ENCODE measurements at regions not wholly inside any gene's neighbourhood (a gene's known extent, or its start where the extent isn't known, plus 50 kb on each side); places are given as distances from the start of the nearest gene placed in this dataset.
"Not testable (repeated sequence)": the region's sequence is repeated elsewhere in the genome, so short reads cannot be mapped to it uniquely, and the experiment has no call there.

GRCh38 chr5:15096686-15097085 lies 225.1 kb upstream of the ANKH start:
- not testable (repeated sequence) for H3K36me3 ChIP-seq (replicated peaks in 1 of 2; ENCODE audit: control insufficient read depth in 2 of 2, insufficient read depth in 2 of 2, low read length in 2 of 2); H3K23ac ChIP-seq (ENCODE audit: low read depth, low read length, poor library complexity); H3K4ac ChIP-seq (ENCODE audit: low read length); H3K9ac ChIP-seq (ENCODE audit: low read depth, low read length, poor library complexity); H3K4me1 ChIP-seq (ENCODE audit: control insufficient read depth in 2 of 2, insufficient read depth in 1 of 2, low read depth in 1 of 2, low read length in 2 of 2); H3K79me1 ChIP-seq (ENCODE audit: low read depth, low read length); H2AFZ ChIP-seq (ENCODE audit: low read length); H2AK5ac ChIP-seq (ENCODE audit: low read depth, low read length); H3K14ac ChIP-seq (ENCODE audit: low read length); H3K27ac ChIP-seq (replicated peaks; ENCODE audit: low read length); H3K9me3 ChIP-seq (replicated peaks in 1 of 2; ENCODE audit: control insufficient read depth in 2 of 2, insufficient read depth in 1 of 2, low read depth in 1 of 2, low read length in 2 of 2); H4K91ac ChIP-seq (ENCODE audit: low read depth, low read length, poor library complexity); H4K8ac ChIP-seq (ENCODE audit: low read depth, low read length); H3K4me2 ChIP-seq (ENCODE audit: insufficient read depth, low read length, poor library complexity, severe bottlenecking); H3K27me3 ChIP-seq (ENCODE audit: control insufficient read depth in 3 of 3, insufficient read depth in 3 of 3, low read depth in 1 of 3, low read length in 3 of 3); DNase-seq (ENCODE audit: low spot score); H2BK5ac ChIP-seq (ENCODE audit: low read length); H2BK15ac ChIP-seq (ENCODE audit: low read length); H2BK120ac ChIP-seq (ENCODE audit: low read depth, low read length); H3K18ac ChIP-seq (ENCODE audit: low read length); H3K4me3 ChIP-seq (ENCODE audit: low read length in 2 of 2); H2BK12ac ChIP-seq (ENCODE audit: low read length)
- no CpG with 5 or more reads among the region's 22 CpGs for WGBS, 2 donors (ENCODE audit: extremely low coverage in 2 of 2, insufficient read length in 2 of 2, insufficient replicate concordance in 1 of 2)

GRCh38 chr5:15092801-15093200 lies 221.2 kb upstream of the ANKH start:
- no peak overlapping the region for H3K14ac ChIP-seq (ENCODE audit: low read length)
- no peak overlapping the region for H3K4me2 ChIP-seq (ENCODE audit: insufficient read depth, low read length, poor library complexity, severe bottlenecking)
- H2AFZ ChIP-seq (ENCODE audit: low read length) = no peak overlapping the region
- no peaks in the 10 kb centered on the region for H3K79me1 ChIP-seq (ENCODE audit: low read depth, low read length)
- H3K4me3 ChIP-seq (ENCODE audit: low read length in 2 of 2) = no peak overlapping the region
- H3K4me1 ChIP-seq (ENCODE audit: control insufficient read depth in 2 of 2, insufficient read depth in 1 of 2, low read depth in 1 of 2, low read length in 2 of 2) = no peaks in the 10 kb centered on the region
- H2BK120ac ChIP-seq (ENCODE audit: low read depth, low read length) = no peak overlapping the region
- H3K27ac ChIP-seq (replicated peaks; ENCODE audit: low read length) = no peak overlapping the region
- no peak overlapping the region for H4K91ac ChIP-seq (ENCODE audit: low read depth, low read length, poor library complexity)
- H2BK15ac ChIP-seq (ENCODE audit: low read length) = no peak overlapping the region
- no peak overlapping the region for H3K18ac ChIP-seq (ENCODE audit: low read length)
- H3K36me3 ChIP-seq (replicated peaks in 1 of 2; ENCODE audit: control insufficient read depth in 2 of 2, insufficient read depth in 2 of 2, low read length in 2 of 2) = no peaks in the 10 kb centered on the region
- no peaks in the 10 kb centered on the region for H3K27me3 ChIP-seq (ENCODE audit: control insufficient read depth in 3 of 3, insufficient read depth in 3 of 3, low read depth in 1 of 3, low read length in 3 of 3)
- H3K23ac ChIP-seq (ENCODE audit: low read depth, low read length, poor library complexity) = no peak overlapping the region
- no peak overlapping the region for H2BK5ac ChIP-seq (ENCODE audit: low read length)
- no CpG with 5 or more reads among the region's 7 CpGs for WGBS, 2 donors (ENCODE audit: extremely low coverage in 2 of 2, insufficient read length in 2 of 2, insufficient replicate concordance in 1 of 2)
- DNase-seq (ENCODE audit: low spot score) = no peak
- H2AK5ac ChIP-seq (ENCODE audit: low read depth, low read length) = no peak overlapping the region
- H3K4ac ChIP-seq (ENCODE audit: low read length) = no peak overlapping the region
- no peak overlapping the region for H3K9ac ChIP-seq (ENCODE audit: low read depth, low read length, poor library complexity)
- H3K9me3 ChIP-seq (replicated peaks in 1 of 2; ENCODE audit: control insufficient read depth in 2 of 2, insufficient read depth in 1 of 2, low read depth in 1 of 2, low read length in 2 of 2) = peaks cover 0 to 2% of the 10 kb centered on the region in 2 donors
- no peak overlapping the region for H4K8ac ChIP-seq (ENCODE audit: low read depth, low read length)
- no peak overlapping the region for H2BK12ac ChIP-seq (ENCODE audit: low read length)

GRCh38 chr5:15085671-15086070 lies 214.1 kb upstream of the ANKH start:
- no peak overlapping the region for H2AFZ ChIP-seq (ENCODE audit: low read length)
- H3K9me3 ChIP-seq (replicated peaks in 1 of 2; ENCODE audit: control insufficient read depth in 2 of 2, insufficient read depth in 1 of 2, low read depth in 1 of 2, low read length in 2 of 2) = peaks cover 0 to 2% of the 10 kb centered on the region in 2 donors
- no CpG with 5 or more reads among the region's 2 CpGs for WGBS, 2 donors (ENCODE audit: extremely low coverage in 2 of 2, insufficient read length in 2 of 2, insufficient replicate concordance in 1 of 2)

GRCh38 chr5:15082096-15082495 lies 210.5 kb upstream of the ANKH start:
- no CpG with 5 or more reads among the region's 4 CpGs for WGBS, 2 donors (ENCODE audit: extremely low coverage in 2 of 2, insufficient read length in 2 of 2, insufficient replicate concordance in 1 of 2)
- Histone ChIP-seq H2AK5ac (ENCODE audit: low read depth, low read length) (no peak overlapping the region), H3K9ac (ENCODE audit: low read depth, low read length, poor library complexity) (no peak overlapping the region), H2BK120ac (ENCODE audit: low read depth, low read length) (no peak overlapping the region), H3K23ac (ENCODE audit: low read depth, low read length, poor library complexity) (no peak overlapping the region), H2BK5ac (ENCODE audit: low read length) (no peak overlapping the region), H3K9me3 (replicated peaks in 1 of 2; ENCODE audit: control insufficient read depth in 2 of 2, insufficient read depth in 1 of 2, low read depth in 1 of 2, low read length in 2 of 2) (no peaks in the 10 kb centered on the region), H3K14ac (ENCODE audit: low read length) (no peak overlapping the region), H3K27me3 (ENCODE audit: control insufficient read depth in 3 of 3, insufficient read depth in 3 of 3, low read depth in 1 of 3, low read length in 3 of 3) (no peaks in the 10 kb centered on the region), H3K18ac (ENCODE audit: low read length) (no peak overlapping the region), H2BK12ac (ENCODE audit: low read length) (no peak overlapping the region), H2AFZ (ENCODE audit: low read length) (no peak overlapping the region), H3K79me1 (ENCODE audit: low read depth, low read length) (no peaks in the 10 kb centered on the region), H3K4me3 (ENCODE audit: low read length in 2 of 2) (no peak overlapping the region), H2BK15ac (ENCODE audit: low read length) (no peak overlapping the region), H4K8ac (ENCODE audit: low read depth, low read length) (no peak overlapping the region), H3K4me2 (ENCODE audit: insufficient read depth, low read length, poor library complexity, severe bottlenecking) (no peak overlapping the region), H3K4me1 (ENCODE audit: control insufficient read depth in 2 of 2, insufficient read depth in 1 of 2, low read depth in 1 of 2, low read length in 2 of 2) (no peaks in the 10 kb centered on the region), H3K27ac (replicated peaks; ENCODE audit: low read length) (no peak overlapping the region), H3K4ac (ENCODE audit: low read length) (no peak overlapping the region), H4K91ac (ENCODE audit: low read depth, low read length, poor library complexity) (no peak overlapping the region), H3K36me3 (replicated peaks in 1 of 2; ENCODE audit: control insufficient read depth in 2 of 2, insufficient read depth in 2 of 2, low read length in 2 of 2) (no peaks in the 10 kb centered on the region)
- DNase-seq (ENCODE audit: low spot score) = no peak

More at GRCh38 chr5:15085671-15086070, 214.1 kb upstream of the ANKH start:
- Histone ChIP-seq H3K9ac (ENCODE audit: low read depth, low read length, poor library complexity) (no peak overlapping the region), H2BK15ac (ENCODE audit: low read length) (no peak overlapping the region), H3K23ac (ENCODE audit: low read depth, low read length, poor library complexity) (no peak overlapping the region), H2BK120ac (ENCODE audit: low read depth, low read length) (no peak overlapping the region), H3K18ac (ENCODE audit: low read length) (no peak overlapping the region), H2AK5ac (ENCODE audit: low read depth, low read length) (no peak overlapping the region), H4K91ac (ENCODE audit: low read depth, low read length, poor library complexity) (no peak overlapping the region), H2BK5ac (ENCODE audit: low read length) (no peak overlapping the region), H3K4ac (ENCODE audit: low read length) (no peak overlapping the region), H3K4me2 (ENCODE audit: insufficient read depth, low read length, poor library complexity, severe bottlenecking) (no peak overlapping the region), H3K4me3 (ENCODE audit: low read length in 2 of 2) (no peak overlapping the region), H2BK12ac (ENCODE audit: low read length) (no peak overlapping the region), H3K14ac (ENCODE audit: low read length) (no peak overlapping the region), H3K27ac (replicated peaks; ENCODE audit: low read length) (no peak overlapping the region), H3K27me3 (ENCODE audit: control insufficient read depth in 3 of 3, insufficient read depth in 3 of 3, low read depth in 1 of 3, low read length in 3 of 3) (no peaks in the 10 kb centered on the region), H4K8ac (ENCODE audit: low read depth, low read length) (no peak overlapping the region), H3K79me1 (ENCODE audit: low read depth, low read length) (no peaks in the 10 kb centered on the region), H3K4me1 (ENCODE audit: control insufficient read depth in 2 of 2, insufficient read depth in 1 of 2, low read depth in 1 of 2, low read length in 2 of 2) (no peaks in the 10 kb centered on the region), H3K36me3 (replicated peaks in 1 of 2; ENCODE audit: control insufficient read depth in 2 of 2, insufficient read depth in 2 of 2, low read length in 2 of 2) (no peaks in the 10 kb centered on the region)
- no peak for DNase-seq (ENCODE audit: low spot score)

Measured in neuronal stem cell (in vitro differentiated cells).